HepG2 (cell line): ENCODE measurements at regions not wholly inside any gene's neighbourhood (a gene's known extent, or its start where the extent isn't known, plus 50 kb on each side); places are given as distances from the start of the nearest gene placed in this dataset.

Experiments
- AGO1 ChIP-seq: fragments of 200-400 bp; formaldehyde crosslinking; IDR thresholded peaks from 2 replicates; pipeline ENCODE4 v1.6.1; 2017; ENCODE audit warnings: mild to moderate bottlenecking, low read depth, low read length, moderate library complexity; ENCODE audit not compliant: poor library complexity, severe bottlenecking
- ARID3A ChIP-seq: IDR thresholded peaks from 2 replicates; pipeline ENCODE4 v1.6.1; 2012; ENCODE audit warnings: low read depth, low read length, improper control_type of control experiment
- CBX5 ChIP-seq: sonication (generic); formaldehyde crosslinking; IDR thresholded peaks from 2 replicates; pipeline ENCODE4 v1.4.0; 2020; ENCODE audit warnings: missing genetic modification reagents, borderline replicate concordance
- ELF3 ChIP-seq: IDR thresholded peaks from 2 replicates; pipeline ENCODE4 v1.6.1; 2016; ENCODE audit warnings: missing genetic modification reagents, missing compliant biosample characterization
- ETV5 ChIP-seq: IDR thresholded peaks from 2 replicates; pipeline ENCODE4 v1.6.1; 2018; ENCODE audit warnings: missing biosample characterization, missing genetic modification reagents, inconsistent platforms, borderline replicate concordance
- GMEB1 ChIP-seq: sonication (generic); formaldehyde crosslinking; IDR thresholded peaks from 2 replicates; pipeline ENCODE4 v1.5.1; 2020; ENCODE audit warnings: missing genetic modification reagents, mild to moderate bottlenecking, borderline replicate concordance
- MAFF ChIP-seq: IDR thresholded peaks from 2 replicates; pipeline ENCODE4 v1.6.1; 2011; ENCODE audit warnings: low read depth, low read length, improper control_type of control experiment
- NCOA2 ChIP-seq: sonication (generic); formaldehyde crosslinking; IDR thresholded peaks from 2 replicates; pipeline ENCODE4 v1.8.0; 2022; ENCODE audit warnings: inconsistent platforms
- PAXIP1 ChIP-seq: sonication (generic); formaldehyde crosslinking; conservative IDR thresholded peaks from 2 replicates; pipeline ENCODE4 v1.4.0; 2020; ENCODE audit warnings: mild to moderate bottlenecking, missing genetic modification reagents, moderate library complexity
- PRDM10 ChIP-seq: sonication (generic); formaldehyde crosslinking; IDR thresholded peaks from 2 replicates; pipeline ENCODE4 v1.4.0; 2020; ENCODE audit warnings: low read depth, missing genetic modification reagents
- STAG1 ChIP-seq: sonication (generic); formaldehyde crosslinking; IDR thresholded peaks from 2 replicates; pipeline ENCODE4 v1.4.0; 2020; ENCODE audit warnings: missing genetic modification reagents
- TCF7 ChIP-seq: sonication (generic); IDR thresholded peaks from 2 replicates; pipeline ENCODE4 v1.6.1; 2016; ENCODE audit warnings: antibody characterized with exemption, low read depth
- TEF ChIP-seq: sonication (generic); formaldehyde crosslinking; IDR thresholded peaks from 2 replicates; pipeline ENCODE4 v1.5.0; 2020; ENCODE audit warnings: missing genetic modification reagents
- ZNF710 ChIP-seq: sonication (generic); formaldehyde crosslinking; IDR thresholded peaks from 2 replicates; pipeline ENCODE4 v1.5.0; 2020; ENCODE audit warnings: mild to moderate bottlenecking, missing genetic modification reagents, borderline replicate concordance

GRCh38 chr3:154023148-154023547 lies 98.0 kb upstream of the ARHGEF26 start (continued):
- TF ChIP-seq CBX5 (CRISPR knock-in tag) (no peak), NCOA2 (CRISPR knock-in tag) (peak; percentile 40; the same call in 1 of the 2 replicates), PAXIP1 (CRISPR knock-in tag) (peak; percentile 56), ZNF710 (peak; percentile 59; the same call in 1 of the 2 replicates), PRDM10 (CRISPR knock-in tag) (no peak), TEF (CRISPR knock-in tag) (no peak), TCF7 (0 out of 2 replicates have a peak, but pooled peaks have one; percentile 12), AGO1 (no peak), GMEB1 (CRISPR knock-in tag) (no peak), ETV5 (CRISPR knock-in tag) (no peak), ELF3 (peak; percentile 55; the same call in 1 of the 2 replicates), MAFF (peak; percentile 30; the same call in 1 of the 2 replicates), STAG1 (CRISPR knock-in tag) (no peak), ARID3A (peak; percentile 66)
